ENCODE measurements at regions not wholly inside any gene's neighbourhood (a gene's known extent, or its start where the extent isn't known, plus 50 kb on each side); places are given as distances from the start of the nearest gene placed in this dataset.

DNA sequence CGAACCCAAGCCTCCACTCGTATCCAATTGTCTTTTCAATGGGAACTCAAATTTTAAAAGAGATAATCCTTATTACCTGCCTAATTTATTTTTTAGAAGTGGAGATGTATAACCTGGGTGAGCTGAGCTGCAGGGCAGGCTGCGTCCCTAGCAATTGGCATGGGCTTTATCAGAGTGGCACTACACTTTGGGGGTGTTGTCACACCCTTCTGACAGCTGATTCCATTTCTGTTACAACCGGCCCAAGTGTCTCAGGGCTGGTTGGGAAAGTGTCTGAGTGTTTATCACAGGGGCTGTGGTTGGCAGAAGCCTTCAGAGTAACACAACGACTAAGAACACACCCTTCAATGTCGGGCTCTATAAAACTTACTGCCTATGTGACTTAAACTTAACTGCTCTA, 295.0 kb downstream of the SMAD2 start:
- ChIA-PET POLR2A (no interaction called here), CTCF (no interaction called here)
- TF ChIP-seq, protein P1, sequence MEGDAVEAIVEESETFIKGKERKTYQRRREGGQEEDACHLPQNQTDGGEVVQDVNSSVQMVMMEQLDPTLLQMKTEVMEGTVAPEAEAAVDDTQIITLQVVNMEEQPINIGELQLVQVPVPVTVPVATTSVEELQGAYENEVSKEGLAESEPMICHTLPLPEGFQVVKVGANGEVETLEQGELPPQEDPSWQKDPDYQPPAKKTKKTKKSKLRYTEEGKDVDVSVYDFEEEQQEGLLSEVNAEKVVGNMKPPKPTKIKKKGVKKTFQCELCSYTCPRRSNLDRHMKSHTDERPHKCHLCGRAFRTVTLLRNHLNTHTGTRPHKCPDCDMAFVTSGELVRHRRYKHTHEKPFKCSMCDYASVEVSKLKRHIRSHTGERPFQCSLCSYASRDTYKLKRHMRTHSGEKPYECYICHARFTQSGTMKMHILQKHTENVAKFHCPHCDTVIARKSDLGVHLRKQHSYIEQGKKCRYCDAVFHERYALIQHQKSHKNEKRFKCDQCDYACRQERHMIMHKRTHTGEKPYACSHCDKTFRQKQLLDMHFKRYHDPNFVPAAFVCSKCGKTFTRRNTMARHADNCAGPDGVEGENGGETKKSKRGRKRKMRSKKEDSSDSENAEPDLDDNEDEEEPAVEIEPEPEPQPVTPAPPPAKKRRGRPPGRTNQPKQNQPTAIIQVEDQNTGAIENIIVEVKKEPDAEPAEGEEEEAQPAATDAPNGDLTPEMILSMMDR (IDR thresholded peaks at IDR 0.05; ENCODE audit: control extremely low read depth, extremely low read depth, low read depth, missing control alignments) = no peak
- no peak for DNase-seq (ENCODE audit: extremely low spot score)

DNA sequence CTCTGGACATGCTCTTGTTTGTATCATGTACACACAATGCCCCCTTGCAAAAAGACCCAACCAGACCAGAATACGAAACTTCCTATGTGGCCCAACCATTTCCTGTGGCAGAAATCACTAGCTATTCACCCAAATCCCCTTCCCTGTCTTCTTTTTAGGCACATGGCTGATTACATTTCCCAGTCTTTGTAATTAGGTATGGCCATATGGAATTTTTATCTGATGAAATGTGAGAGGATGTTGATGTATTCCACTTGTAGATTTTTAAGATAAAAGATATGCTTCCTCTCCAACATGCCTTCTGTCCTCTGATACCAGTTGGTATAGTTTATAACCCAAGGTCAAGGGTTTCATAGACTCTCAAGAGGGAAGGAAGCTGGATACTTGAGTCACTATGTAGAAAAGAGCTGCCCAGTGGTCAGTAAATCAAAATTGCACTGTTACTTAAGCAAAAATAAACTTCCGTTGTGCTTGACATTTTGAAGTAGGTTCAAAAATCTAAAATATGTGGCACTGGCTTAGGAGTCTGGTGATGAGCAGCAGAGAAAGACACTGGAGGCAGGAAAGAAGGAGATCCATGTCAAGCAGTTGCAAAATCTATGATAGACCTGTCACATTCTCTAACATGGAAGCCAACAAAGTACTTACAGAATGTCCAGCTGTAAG, 297.4 kb downstream of the SMAD2 start:
- TF ChIP-seq, protein P1 (IDR thresholded peaks at IDR 0.05; ENCODE audit: control extremely low read depth, extremely low read depth, low read depth, missing control alignments) = no peak
- ChIA-PET POLR2A (no interaction called here), CTCF (interaction anchor here (1.3 kb wide), 1 partner anchor 116 kb away, joined by 4 read pairs; no protein-coding TSS in a partner anchor)
- DNase-seq (ENCODE audit: extremely low spot score) = no peak

- ChIA-PET POLR2A (no interaction called here), CTCF (no interaction called here)
- DNase-seq (ENCODE audit: extremely low spot score) = no peak
- TF ChIP-seq, protein P1 (IDR thresholded peaks at IDR 0.05; ENCODE audit: control extremely low read depth, extremely low read depth, low read depth, missing control alignments) = no peak
Measured at GRCh38 chr18:47628893-47629292, 301.6 kb downstream of the SMAD2 start.

- POLR2A ChIA-PET = no interaction called here
- CTCF ChIA-PET = no interaction called here
- TF ChIP-seq, protein P1 (IDR thresholded peaks at IDR 0.05; ENCODE audit: control extremely low read depth, extremely low read depth, low read depth, missing control alignments) = no peak
- DNase-seq (ENCODE audit: extremely low spot score) = no peak
Measured at GRCh38 chr18:47628240-47628781, 302.1 kb downstream of the SMAD2 start.

- CTCF ChIA-PET = no interaction called here
- TF ChIP-seq, protein P1 (IDR thresholded peaks at IDR 0.05; ENCODE audit: control extremely low read depth, extremely low read depth, low read depth, missing control alignments) = no peak
- no peak for DNase-seq (ENCODE audit: extremely low spot score)
- POLR2A ChIA-PET = no interaction called here
Measured at GRCh38 chr18:47627030-47627429, 303.4 kb downstream of the SMAD2 start.

- ChIA-PET POLR2A (no interaction called here), CTCF (no interaction called here)
- TF ChIP-seq, protein P1 (IDR thresholded peaks at IDR 0.05; ENCODE audit: control extremely low read depth, extremely low read depth, low read depth, missing control alignments) = no peak
- no peak for DNase-seq (ENCODE audit: extremely low spot score)
Measured at GRCh38 chr18:47619771-47620448, 310.5 kb downstream of the SMAD2 start.
